NCI-H1417 (cell line): ENCODE measurements at regions not wholly inside any gene's neighbourhood (a gene's known extent, or its start where the extent isn't known, plus 50 kb on each side); places are given as distances from the start of the nearest gene placed in this dataset.

Source experiments
- DNase-seq, 3 experiments: peaks; one replicate each; lab custom pipeline; 2025; lab: John Stamatoyannopoulos, UW

GRCh38 chr7:113715262-113715661 is 203.5 kb downstream of the PPP1R3A start:
- DNase-seq: no peak

- DNase-seq: peak; percentile 64 to 94 (median 94)
Measured at GRCh38 chr7:113710310-113711096, 208.3 kb downstream of the PPP1R3A start.

- DNase-seq: no peak
Measured at GRCh38 chr7:113705439-113705838, 213.4 kb downstream of the PPP1R3A start.

- peak; percentile 11 to 74 (median 56) for DNase-seq
Measured at GRCh38 chr7:113698556-113699220, 220.1 kb downstream of the PPP1R3A start.

GRCh38 chr7:113694149-113694548 is 224.7 kb downstream of the PPP1R3A start:
- DNase-seq: no peak

- DNase-seq: no peak
Measured at GRCh38 chr7:113684165-113684564, 234.6 kb downstream of the PPP1R3A start.

- no peak for DNase-seq
Measured at GRCh38 chr7:113677811-113678210, 241.0 kb downstream of the PPP1R3A start.

GRCh38 chr7:113664867-113665266 is 253.9 kb downstream of the PPP1R3A start:
- DNase-seq: no peak

- no peak for DNase-seq
Measured at GRCh38 chr7:113659416-113659815, 259.4 kb downstream of the PPP1R3A start.

GRCh38 chr7:113657603-113658002 is 261.2 kb downstream of the PPP1R3A start:
- no peak for DNase-seq

GRCh38 chr7:113652501-113652900 is 266.3 kb downstream of the PPP1R3A start:
- DNase-seq: no peak

- DNase-seq: no peak
Measured at GRCh38 chr7:113649556-113649955, 269.3 kb downstream of the PPP1R3A start.

GRCh38 chr7:113639221-113639620 is 279.6 kb downstream of the PPP1R3A start:
- DNase-seq: no peak

GRCh38 chr7:113636727-113637421 is 281.9 kb downstream of the PPP1R3A start:
- DNase-seq: no peak

GRCh38 chr7:113635492-113635891 is 283.3 kb downstream of the PPP1R3A start:
- no peak for DNase-seq

GRCh38 chr7:113633073-113633472 is 285.7 kb downstream of the PPP1R3A start:
- no peak for DNase-seq

- no peak for DNase-seq
Measured at GRCh38 chr7:113628948-113629847, 289.6 kb downstream of the PPP1R3A start.

- DNase-seq: no peak
Measured at GRCh38 chr7:113625494-113626102, 293.2 kb downstream of the PPP1R3A start.

- DNase-seq: no peak
Measured at GRCh38 chr7:113622796-113623195, 296.0 kb downstream of the PPP1R3A start.

- no peak for DNase-seq
Measured at GRCh38 chr7:113610572-113610971, 308.2 kb downstream of the PPP1R3A start.

GRCh38 chr7:113608782-113609181 is 310.0 kb downstream of the PPP1R3A start:
- no peak for DNase-seq
